Upper lobe of left lung (tissue), 6 donors: ENCODE measurements at regions not wholly inside any gene's neighbourhood (a gene's known extent, or its start where the extent isn't known, plus 50 kb on each side); places are given as distances from the start of the nearest gene placed in this dataset.

ENCODE experiments used
- ATAC-seq, 2 donors: fragments of 200-7000 bp; cut with Tn5 transposase; one replicate each; pipeline ENCODE4 v1.9.1; 2022; ENCODE audit warnings: mild to moderate bottlenecking in 2 of 2, moderate library complexity in 2 of 2; ENCODE audit not compliant: low FRiP score in 2 of 2
- DNase-seq, 2 donors: peaks; one replicate each; pipeline ENCODE4 v3.0.0-alpha.2; 2019 to 2020
- H3K27ac ChIP-seq, 4 donors: fragments of 200-600 bp; sonication (generic); one replicate each; pipeline ENCODE4 v1.5.1; 2016 to 2019
- H3K27me3 ChIP-seq, 4 donors: fragments of 200-600 bp; sonication (generic); one replicate each; pipeline ENCODE4 v1.5.1; 2017 to 2019
- H3K36me3 ChIP-seq, 4 donors: fragments of 200-600 bp; sonication (generic); one replicate each; pipeline ENCODE4 v1.5.1; 2016 to 2019
- H3K4me1 ChIP-seq, 4 donors: fragments of 200-600 bp; sonication (generic); one replicate each; pipeline ENCODE4 v1.5.1; 2018 to 2019
- H3K4me3 ChIP-seq, 4 donors: fragments of 200-600 bp; sonication (generic); one replicate each; pipeline ENCODE4 v1.5.1; 2017 to 2019; ENCODE audit warnings: mild to moderate bottlenecking in 2 of 4, moderate library complexity in 1 of 4
- H3K9me3 ChIP-seq, 4 donors: fragments of 200-600 bp; sonication (generic); one replicate each; pipeline ENCODE4 v1.5.1; 2018 to 2019
- CTCF ChIP-seq, 6 experiments: fragments of 450-650 bp in 4 of 6; fragments of 200-600 bp in 2 of 6; sonication (generic) in 2 of 6; IDR thresholded peaks; one replicate each; pipeline ENCODE4 v1.5.1; 2016 to 2019; ENCODE audit warnings: antibody characterized with exemption in 6 of 6
- EP300 ChIP-seq, 4 donors: sonication (generic); formaldehyde crosslinking; IDR thresholded peaks; one replicate each; pipeline ENCODE4 v1.5.1; 2017; ENCODE audit warnings: antibody characterized with exemption in 4 of 4, control low read depth in 2 of 4
- POLR2A ChIP-seq, 4 donors: fragments of 450-650 bp; IDR thresholded peaks; one replicate each; pipeline ENCODE4 v1.5.1; 2016 to 2017; ENCODE audit warnings: antibody characterized with exemption in 4 of 4, mild to moderate bottlenecking in 2 of 4
- POLR2AphosphoS5 ChIP-seq, 2 donors: sonication (generic); formaldehyde crosslinking; IDR thresholded peaks; one replicate each; pipeline ENCODE4 v1.5.1; 2017; ENCODE audit warnings: antibody characterized with exemption in 2 of 2
- WGBS, 2 donors: methylation state at CpG; one replicate each; pipeline ENCODE4 v1.1.5; 2017 to 2018; 5-methylcytosine and 5-hydroxymethylcytosine counted together
- donor health status: DM: no; HTN: no; CAD: no; lungs with moderate emphysema.
- donor health status: DM: no; HTN: yes; CAD: no; lungs with severe emphysema.

GRCh38 chrX:68944211-68944610 lies 115.4 kb downstream of the EFNB1 start:
- ATAC-seq: no peak
- H3K9me3 ChIP-seq: no peaks in the 10 kb centered on the region
- H3K4me1 ChIP-seq: peaks cover 0 to 3% (median 0%) of the 10 kb centered on the region in 4 donors
- no peak overlapping the region for H3K27ac ChIP-seq
- no peak for DNase-seq
- TF ChIP-seq EP300 (IDR thresholded peaks at IDR 0.05): no peak
- TF ChIP-seq POLR2AphosphoS5 (IDR thresholded peaks at IDR 0.05): no peak
- no peak for TF ChIP-seq POLR2A (IDR thresholded peaks at IDR 0.05)
- TF ChIP-seq CTCF (IDR thresholded peaks at IDR 0.05): no peak
- no peaks in the 10 kb centered on the region for H3K27me3 ChIP-seq
- 64% methylated on average over 2 of the region's 2 CpGs; no CpG with 5 or more reads in 1 of the 2 donors for WGBS, 2 donors
- H3K36me3 ChIP-seq: no peaks in the 10 kb centered on the region
- H3K4me3 ChIP-seq: no peak overlapping the region

- H3K36me3 ChIP-seq: no peaks in the 10 kb centered on the region
- H3K4me1 ChIP-seq: peaks cover 0 to 11% (median 0%) of the 10 kb centered on the region in 4 donors
- no peak for DNase-seq
- no peaks in the 10 kb centered on the region for H3K27me3 ChIP-seq
- ATAC-seq: no peak
- 84 to 95% methylated on average over 2 of the region's 2 CpGs for WGBS, 2 donors
- no peak overlapping the region for H3K27ac ChIP-seq
- no peak overlapping the region for H3K4me3 ChIP-seq
- no peaks in the 10 kb centered on the region for H3K9me3 ChIP-seq
- TF ChIP-seq POLR2A (IDR thresholded peaks at IDR 0.05) (no peak), POLR2AphosphoS5 (IDR thresholded peaks at IDR 0.05) (no peak), CTCF (IDR thresholded peaks at IDR 0.05) (no peak), EP300 (IDR thresholded peaks at IDR 0.05) (no peak)
Measured at GRCh38 chrX:68942840-68943239, 114.0 kb downstream of the EFNB1 start.

GRCh38 chrX:68942104-68942503 lies 113.3 kb downstream of the EFNB1 start:
- TF ChIP-seq CTCF (IDR thresholded peaks at IDR 0.05) (no peak), POLR2AphosphoS5 (IDR thresholded peaks at IDR 0.05) (no peak), POLR2A (IDR thresholded peaks at IDR 0.05) (no peak), EP300 (IDR thresholded peaks at IDR 0.05) (no peak)
- no peaks in the 10 kb centered on the region for H3K27me3 ChIP-seq
- DNase-seq: no peak
- no peak overlapping the region for H3K4me3 ChIP-seq
- H3K4me1 ChIP-seq: peaks cover 0 to 11% (median 0%) of the 10 kb centered on the region in 4 donors
- H3K9me3 ChIP-seq: no peaks in the 10 kb centered on the region
- WGBS, 2 donors: 43 to 50% methylated on average over 1 to 6 of the region's 6 CpGs
- H3K36me3 ChIP-seq: no peaks in the 10 kb centered on the region
- no peak overlapping the region for H3K27ac ChIP-seq
- no peak for ATAC-seq

- DNase-seq: no peak
- ATAC-seq: no peak
- Histone ChIP-seq H3K9me3 (no peaks in the 10 kb centered on the region), H3K27ac (no peak overlapping the region), H3K27me3 (no peaks in the 10 kb centered on the region), H3K4me3 (no peak overlapping the region), H3K4me1 (peaks cover 0 to 11% (median 0%) of the 10 kb centered on the region in 4 donors), H3K36me3 (no peaks in the 10 kb centered on the region)
- no peak for TF ChIP-seq POLR2AphosphoS5 (IDR thresholded peaks at IDR 0.05)
- TF ChIP-seq POLR2A (IDR thresholded peaks at IDR 0.05): no peak
- TF ChIP-seq EP300 (IDR thresholded peaks at IDR 0.05): no peak
- TF ChIP-seq CTCF (IDR thresholded peaks at IDR 0.05): no peak
- WGBS, 2 donors: 64 to 76% methylated on average over 4 of the region's 4 CpGs
Measured at GRCh38 chrX:68941385-68941952, 112.6 kb downstream of the EFNB1 start.

- H3K4me1 ChIP-seq: peaks cover 0 to 11% (median 0%) of the 10 kb centered on the region in 4 donors
- H3K27ac ChIP-seq: no peak overlapping the region
- no peaks in the 10 kb centered on the region for H3K36me3 ChIP-seq
- ATAC-seq: no peak
- H3K9me3 ChIP-seq: no peaks in the 10 kb centered on the region
- 74 to 76% methylated on average over 7 of the region's 7 CpGs for WGBS, 2 donors
- H3K27me3 ChIP-seq: no peaks in the 10 kb centered on the region
- TF ChIP-seq EP300 (IDR thresholded peaks at IDR 0.05) (no peak), POLR2AphosphoS5 (IDR thresholded peaks at IDR 0.05) (no peak), CTCF (IDR thresholded peaks at IDR 0.05) (no peak), POLR2A (IDR thresholded peaks at IDR 0.05) (no peak)
- H3K4me3 ChIP-seq: no peak overlapping the region
- no peak for DNase-seq
Measured at GRCh38 chrX:68940601-68941000, 111.8 kb downstream of the EFNB1 start.
